OCI-LY3 (cell line): ENCODE measurements at regions not wholly inside any gene's neighbourhood (a gene's known extent, or its start where the extent isn't known, plus 50 kb on each side); places are given as distances from the start of the nearest gene placed in this dataset.

Experiments used
- H2AFZ ChIP-seq: fragments of 200-600, 300-600 bp; shearing (Covaris generic); 2 replicates; pipeline ENCODE4 v1.6.0; 2014; ENCODE audit warnings: antibody characterized with exemption, low read depth, low read length
- H3K27ac ChIP-seq: fragments of 200-600, 300-600 bp; sonication (generic); 2 replicates; pipeline ENCODE4 v1.5.1; 2014; ENCODE audit warnings: mild to moderate bottlenecking, low read length, moderate library complexity, mixed read lengths
- H3K27me3 ChIP-seq: fragments of 200-600, 300-600 bp; sonication (generic); 2 replicates; pipeline ENCODE4 v1.6.1; 2014; ENCODE audit warnings: low read depth, low read length, mixed read lengths
- H3K36me3 ChIP-seq: fragments of 200-600, 300-600 bp; sonication (generic); replicated peaks from 2 replicates; pipeline ENCODE3; 2014; ENCODE audit warnings: low read depth, low read length, mixed read lengths
- H3K4me1 ChIP-seq: fragments of 300-600, 200-600 bp; sonication (generic); 2 replicates; pipeline ENCODE4 v1.6.1; 2014; ENCODE audit warnings: low read length, mixed read lengths
- H3K4me2 ChIP-seq: fragments of 200-600, 300-600 bp; sonication (generic); 2 replicates; pipeline ENCODE4 v1.6.1; 2014; ENCODE audit warnings: low read length, mixed read lengths
- H3K4me3 ChIP-seq: fragments of 300-600, 200-600 bp; sonication (generic); 2 replicates; pipeline ENCODE4 v1.5.1; 2014; ENCODE audit warnings: antibody characterized with exemption, mild to moderate bottlenecking, low read length, moderate library complexity
- H3K79me2 ChIP-seq: fragments of 300-600, 200-600 bp; shearing (Covaris generic); 2 replicates; pipeline ENCODE4 v1.6.1; 2014; ENCODE audit warnings: mild to moderate bottlenecking, low read length, mixed read lengths
- H3K9ac ChIP-seq: fragments of 300-600, 200-600 bp; shearing (Covaris generic); 2 replicates; pipeline ENCODE4 v1.6.0; 2014; ENCODE audit warnings: mild to moderate bottlenecking, low read length, moderate library complexity
- H3K9me3 ChIP-seq: fragments of 200-600, 300-600 bp; shearing (Covaris generic); 2 replicates; pipeline ENCODE4 v1.6.1; 2014; ENCODE audit warnings: low read length, mixed read lengths; ENCODE audit not compliant: insufficient read depth
- H4K20me1 ChIP-seq: fragments of 200-600, 300-600 bp; sonication (generic); 2 replicates; pipeline ENCODE4 v1.6.1; 2016; ENCODE audit warnings: low read length, mixed read lengths; ENCODE audit not compliant: insufficient read depth
- CTCF ChIP-seq: fragments of 200-600, 300-600 bp; sonication (generic); IDR thresholded peaks from 2 replicates; pipeline ENCODE4 v1.5.1; 2014; ENCODE audit warnings: antibody characterized with exemption, low read length, low read depth
- EZH2phosphoT487 ChIP-seq: fragments of 200-600 bp; shearing (Covaris generic); IDR thresholded peaks from 2 replicates; pipeline ENCODE4 v1.6.1; 2018; ENCODE audit warnings: antibody characterized with exemption, mixed run types, low read depth

GRCh38 chr6:85322446-85323105 is 127.3 kb upstream of the NT5E start:
- Histone ChIP-seq H3K36me3 (no peaks in the 10 kb centered on the region), H3K4me1 (no peaks in the 10 kb centered on the region), H3K27ac (no peak overlapping the region), H3K4me2 (no peak overlapping the region), H3K27me3 (no peaks in the 10 kb centered on the region), H4K20me1 (no peaks in the 10 kb centered on the region), H3K9me3 (no peaks in the 10 kb centered on the region), H3K9ac (no peak overlapping the region), H3K4me3 (no peak overlapping the region), H3K79me2 (no peaks in the 10 kb centered on the region), H2AFZ (no peak overlapping the region)
- TF ChIP-seq EZH2phosphoT487 (no peak), CTCF (no peak)

- Histone ChIP-seq H3K79me2 (no peaks in the 10 kb centered on the region), H3K27me3 (no peaks in the 10 kb centered on the region), H3K27ac (no peak overlapping the region), H4K20me1 (no peaks in the 10 kb centered on the region), H3K4me2 (no peak overlapping the region), H3K4me3 (no peak overlapping the region), H3K36me3 (no peaks in the 10 kb centered on the region), H3K9me3 (no peaks in the 10 kb centered on the region), H2AFZ (no peak overlapping the region), H3K4me1 (no peaks in the 10 kb centered on the region), H3K9ac (no peak overlapping the region)
- no peak for TF ChIP-seq EZH2phosphoT487
- no peak for TF ChIP-seq CTCF
Observed at GRCh38 chr6:85321906-85322305, 128.0 kb upstream of the NT5E start.

GRCh38 chr6:85314586-85314985 is 135.3 kb upstream of the NT5E start:
- Histone ChIP-seq H3K4me3 (no peak overlapping the region), H3K9ac (no peak overlapping the region), H2AFZ (no peak overlapping the region), H3K4me2 (no peak overlapping the region), H3K27me3 (no peaks in the 10 kb centered on the region), H3K79me2 (no peaks in the 10 kb centered on the region), H4K20me1 (no peaks in the 10 kb centered on the region), H3K9me3 (no peaks in the 10 kb centered on the region), H3K4me1 (no peaks in the 10 kb centered on the region), H3K36me3 (no peaks in the 10 kb centered on the region), H3K27ac (no peak overlapping the region)
- no peak for TF ChIP-seq EZH2phosphoT487
- TF ChIP-seq CTCF = no peak

GRCh38 chr6:85300581-85300980 is 149.3 kb upstream of the NT5E start:
- Histone ChIP-seq H3K27ac (no peak overlapping the region), H3K4me2 (no peak overlapping the region), H3K4me3 (no peak overlapping the region), H2AFZ (no peak overlapping the region), H3K36me3 (no peaks in the 10 kb centered on the region), H3K9me3 (no peaks in the 10 kb centered on the region), H3K4me1 (no peaks in the 10 kb centered on the region), H3K79me2 (no peaks in the 10 kb centered on the region), H4K20me1 (no peaks in the 10 kb centered on the region), H3K27me3 (no peaks in the 10 kb centered on the region), H3K9ac (no peak overlapping the region)
- no peak for TF ChIP-seq EZH2phosphoT487
- TF ChIP-seq CTCF = no peak
